ENCODE measurements at regions not wholly inside any gene's neighbourhood (a gene's known extent, or its start where the extent isn't known, plus 50 kb on each side); places are given as distances from the start of the nearest gene placed in this dataset.

DNA sequence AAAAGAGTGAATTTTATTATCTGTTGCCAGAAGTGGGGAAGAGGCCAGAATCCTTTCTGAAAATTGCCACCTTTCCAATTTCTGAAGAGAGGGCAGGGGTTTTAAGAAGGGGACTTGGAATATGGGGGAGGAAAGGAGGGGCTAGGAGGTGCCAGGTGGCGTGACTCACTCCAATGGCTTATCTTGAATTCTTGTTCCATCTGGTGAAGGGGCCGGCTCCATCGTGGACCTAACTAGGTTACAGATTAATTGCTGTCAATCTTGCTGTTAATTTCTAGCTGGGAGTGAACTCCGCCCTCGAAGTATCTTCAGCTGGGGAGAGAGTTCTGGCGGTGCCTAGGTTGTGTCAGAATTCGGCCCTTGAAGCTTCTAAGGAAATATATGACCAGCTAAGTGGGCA, 138.7 kb downstream of the YTHDC2 start:
- Histone ChIP-seq H3K4me1 (ENCODE audit: control insufficient read depth, insufficient read depth, low read length) (no peaks in the 10 kb centered on the region), H3K27me3 (ENCODE audit: control insufficient read depth, insufficient read depth, low read length) (no peaks in the 10 kb centered on the region), H3K9ac (ENCODE audit: low read depth, low read length) (no peak overlapping the region), H3K36me3 (ENCODE audit: control insufficient read depth, insufficient read depth, low read length) (no peaks in the 10 kb centered on the region), H3K4me3 (ENCODE audit: low read depth, low read length) (no peak overlapping the region), H3K9me3 (ENCODE audit: control insufficient read depth, insufficient read depth, low read length) (no peaks in the 10 kb centered on the region)

GRCh38 chr5:113654828-113655227, 141.3 kb downstream of the YTHDC2 start:
- no peaks in the 10 kb centered on the region for H3K27me3 ChIP-seq (ENCODE audit: control insufficient read depth, insufficient read depth, low read length)
- no peaks in the 10 kb centered on the region for H3K36me3 ChIP-seq (ENCODE audit: control insufficient read depth, insufficient read depth, low read length)
- H3K9me3 ChIP-seq (ENCODE audit: control insufficient read depth, insufficient read depth, low read length): no peaks in the 10 kb centered on the region
- no peak overlapping the region for H3K9ac ChIP-seq (ENCODE audit: low read depth, low read length)
- no peaks in the 10 kb centered on the region for H3K4me1 ChIP-seq (ENCODE audit: control insufficient read depth, insufficient read depth, low read length)
- no peak overlapping the region for H3K4me3 ChIP-seq (ENCODE audit: low read depth, low read length)

DNA sequence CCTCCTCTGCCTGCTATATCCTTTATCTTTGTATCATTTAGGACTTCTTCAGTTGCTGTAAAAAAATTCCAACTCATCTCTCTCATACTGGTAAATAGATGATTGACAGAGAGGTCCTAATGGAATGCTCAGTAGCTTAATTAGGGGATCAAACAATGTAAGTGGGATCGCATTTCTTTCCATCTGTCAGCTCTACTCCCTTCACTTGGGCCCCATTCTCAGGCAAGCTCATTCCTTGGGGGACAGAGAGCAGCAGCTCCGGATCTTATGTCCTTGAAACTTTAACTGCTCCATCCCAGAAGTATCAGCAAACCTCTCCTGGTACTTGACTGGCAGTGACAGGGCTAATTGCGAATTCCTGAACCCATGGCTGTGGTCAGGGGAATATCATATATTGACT, 146.7 kb downstream of the YTHDC2 start:
- no peak overlapping the region for H3K9ac ChIP-seq (ENCODE audit: low read depth, low read length)
- no peak overlapping the region for H3K4me3 ChIP-seq (ENCODE audit: low read depth, low read length)
- no peaks in the 10 kb centered on the region for H3K27me3 ChIP-seq (ENCODE audit: control insufficient read depth, insufficient read depth, low read length)
- no peaks in the 10 kb centered on the region for H3K4me1 ChIP-seq (ENCODE audit: control insufficient read depth, insufficient read depth, low read length)
- H3K9me3 ChIP-seq (ENCODE audit: control insufficient read depth, insufficient read depth, low read length): no peaks in the 10 kb centered on the region
- no peaks in the 10 kb centered on the region for H3K36me3 ChIP-seq (ENCODE audit: control insufficient read depth, insufficient read depth, low read length)

DNA sequence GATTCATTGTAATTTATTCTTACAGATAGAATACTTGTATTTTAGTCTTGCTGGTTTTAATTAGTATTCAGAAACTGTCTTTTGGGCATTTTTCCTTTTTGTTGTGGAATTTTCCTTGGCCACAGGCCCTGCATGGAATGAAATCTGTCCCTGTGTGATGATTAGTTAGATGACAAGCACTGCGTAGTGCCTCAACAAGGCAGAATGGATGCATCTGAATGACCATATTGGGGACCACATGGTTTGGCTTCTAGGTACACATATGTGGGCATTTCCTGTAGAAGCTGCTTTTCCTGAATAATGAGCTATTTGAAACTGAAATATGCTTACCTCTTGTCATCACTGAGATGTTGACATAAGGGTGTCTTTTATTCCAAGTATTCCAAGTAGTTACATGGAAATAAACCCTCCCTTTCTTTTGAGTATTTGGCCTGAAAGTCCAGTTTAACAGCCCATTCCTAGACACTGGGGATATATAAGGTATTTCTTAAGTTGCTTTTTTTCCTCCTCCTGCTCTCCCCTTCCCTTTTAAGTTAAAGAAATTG, 147.3 kb downstream of the YTHDC2 start:
- no peak overlapping the region for H3K4me3 ChIP-seq (ENCODE audit: low read depth, low read length)

DNA sequence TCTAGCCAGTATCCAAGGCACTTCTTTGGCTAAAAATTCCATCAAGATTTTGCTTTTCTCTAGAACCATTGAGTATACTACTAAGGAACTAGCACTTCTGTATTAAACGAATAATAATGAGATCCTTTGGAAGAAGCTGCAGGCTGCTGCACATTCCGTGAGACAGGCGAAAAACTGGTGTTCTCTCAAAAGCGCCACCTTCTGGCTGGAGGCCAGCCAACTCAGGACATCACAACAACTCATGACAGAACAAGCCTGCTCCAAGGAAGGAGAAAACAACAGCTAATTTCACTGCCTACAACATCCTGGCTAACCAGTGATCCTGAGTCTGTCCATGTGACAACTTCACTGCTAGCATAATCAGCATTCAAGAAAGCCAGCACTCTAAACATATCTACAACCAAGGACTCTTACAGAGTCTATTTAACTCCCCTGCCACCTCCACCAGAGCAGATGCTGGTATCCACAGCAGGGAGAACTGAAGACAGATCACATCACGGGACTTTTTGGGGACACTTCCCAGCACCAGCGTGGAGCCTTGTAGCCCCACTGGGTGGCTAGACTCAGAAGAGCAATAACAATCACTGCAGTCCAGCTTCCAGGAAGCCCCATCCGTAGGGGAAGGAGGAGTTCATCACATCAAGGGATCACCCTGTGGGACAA, 150.5 kb downstream of the YTHDC2 start:
- Histone ChIP-seq H3K4me1 (ENCODE audit: control insufficient read depth, insufficient read depth, low read length) (no peaks in the 10 kb centered on the region), H3K27me3 (ENCODE audit: control insufficient read depth, insufficient read depth, low read length) (no peaks in the 10 kb centered on the region), H3K9ac (ENCODE audit: low read depth, low read length) (no peak overlapping the region), H3K9me3 (ENCODE audit: control insufficient read depth, insufficient read depth, low read length) (no peaks in the 10 kb centered on the region), H3K36me3 (ENCODE audit: control insufficient read depth, insufficient read depth, low read length) (no peaks in the 10 kb centered on the region), H3K4me3 (ENCODE audit: low read depth, low read length) (no peak overlapping the region)

More for the DNA sequence above, 147.3 kb downstream of the YTHDC2 start:
- Histone ChIP-seq H3K9me3 (ENCODE audit: control insufficient read depth, insufficient read depth, low read length) (no peaks in the 10 kb centered on the region), H3K36me3 (ENCODE audit: control insufficient read depth, insufficient read depth, low read length) (no peaks in the 10 kb centered on the region), H3K4me1 (ENCODE audit: control insufficient read depth, insufficient read depth, low read length) (no peaks in the 10 kb centered on the region), H3K27me3 (ENCODE audit: control insufficient read depth, insufficient read depth, low read length) (no peaks in the 10 kb centered on the region), H3K9ac (ENCODE audit: low read depth, low read length) (no peak overlapping the region)

GRCh38 chr5:113673041-113673440, 159.5 kb downstream of the YTHDC2 start:
- no peaks in the 10 kb centered on the region for H3K4me1 ChIP-seq (ENCODE audit: control insufficient read depth, insufficient read depth, low read length)
- H3K27me3 ChIP-seq (ENCODE audit: control insufficient read depth, insufficient read depth, low read length): no peaks in the 10 kb centered on the region

DNA sequence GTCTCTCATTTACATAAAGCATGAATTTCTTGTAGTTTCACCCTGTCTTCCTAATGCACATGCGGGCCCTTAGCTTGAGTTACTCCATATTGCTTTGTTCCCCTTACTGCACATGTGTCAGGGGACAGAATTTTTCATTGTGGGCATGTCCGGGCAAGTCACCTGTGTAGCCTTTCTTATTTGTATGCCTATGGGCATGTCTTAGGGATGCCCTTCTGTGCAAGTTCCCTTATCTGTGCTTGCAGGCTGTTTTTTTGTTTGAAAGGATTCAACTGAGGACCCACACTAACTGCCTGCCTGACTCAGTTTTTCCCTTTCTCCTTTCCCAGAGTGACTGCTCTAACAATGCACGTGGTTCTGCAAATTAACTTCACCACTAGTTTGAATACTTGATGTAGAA, 161.7 kb downstream of the YTHDC2 start:
- Histone ChIP-seq H3K4me3 (ENCODE audit: low read depth, low read length) (no peak overlapping the region), H3K9me3 (ENCODE audit: control insufficient read depth, insufficient read depth, low read length) (peaks cover 13% of the 10 kb centered on the region), H3K27me3 (ENCODE audit: control insufficient read depth, insufficient read depth, low read length) (no peaks in the 10 kb centered on the region), H3K9ac (ENCODE audit: low read depth, low read length) (no peak overlapping the region), H3K4me1 (ENCODE audit: control insufficient read depth, insufficient read depth, low read length) (no peaks in the 10 kb centered on the region), H3K36me3 (ENCODE audit: control insufficient read depth, insufficient read depth, low read length) (no peaks in the 10 kb centered on the region)

More at GRCh38 chr5:113673041-113673440, 159.5 kb downstream of the YTHDC2 start:
- H3K36me3 ChIP-seq (ENCODE audit: control insufficient read depth, insufficient read depth, low read length): no peaks in the 10 kb centered on the region
- no peak overlapping the region for H3K9ac ChIP-seq (ENCODE audit: low read depth, low read length)
- peaks cover 13% of the 10 kb centered on the region for H3K9me3 ChIP-seq (ENCODE audit: control insufficient read depth, insufficient read depth, low read length)
- H3K4me3 ChIP-seq (ENCODE audit: low read depth, low read length): no peak overlapping the region

DNA sequence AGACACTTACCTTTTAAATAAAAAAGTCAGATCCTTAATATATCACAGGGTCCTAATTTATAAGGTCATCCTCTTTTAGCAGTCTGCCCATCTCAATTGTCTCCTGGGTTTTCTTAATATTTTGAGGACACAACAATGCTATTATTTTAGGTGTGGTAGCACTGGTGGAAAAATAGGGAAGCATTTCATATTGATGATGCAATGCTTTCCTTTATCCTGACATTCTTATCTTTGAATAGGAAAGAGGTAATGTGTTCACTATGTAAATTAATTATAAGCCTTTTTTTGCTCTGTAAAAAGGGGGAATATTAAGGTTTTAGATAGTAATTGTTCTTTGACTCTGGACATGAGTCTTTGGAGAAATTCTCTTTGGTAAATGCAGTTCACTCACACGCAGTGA, 164.7 kb downstream of the YTHDC2 start:
- H3K9me3 ChIP-seq (ENCODE audit: control insufficient read depth, insufficient read depth, low read length): peaks cover 13% of the 10 kb centered on the region
- H3K4me1 ChIP-seq (ENCODE audit: control insufficient read depth, insufficient read depth, low read length): peaks cover 4% of the 10 kb centered on the region
- no peaks in the 10 kb centered on the region for H3K27me3 ChIP-seq (ENCODE audit: control insufficient read depth, insufficient read depth, low read length)
- no peak overlapping the region for H3K4me3 ChIP-seq (ENCODE audit: low read depth, low read length)
- no peak overlapping the region for H3K9ac ChIP-seq (ENCODE audit: low read depth, low read length)
- H3K36me3 ChIP-seq (ENCODE audit: control insufficient read depth, insufficient read depth, low read length): no peaks in the 10 kb centered on the region

DNA sequence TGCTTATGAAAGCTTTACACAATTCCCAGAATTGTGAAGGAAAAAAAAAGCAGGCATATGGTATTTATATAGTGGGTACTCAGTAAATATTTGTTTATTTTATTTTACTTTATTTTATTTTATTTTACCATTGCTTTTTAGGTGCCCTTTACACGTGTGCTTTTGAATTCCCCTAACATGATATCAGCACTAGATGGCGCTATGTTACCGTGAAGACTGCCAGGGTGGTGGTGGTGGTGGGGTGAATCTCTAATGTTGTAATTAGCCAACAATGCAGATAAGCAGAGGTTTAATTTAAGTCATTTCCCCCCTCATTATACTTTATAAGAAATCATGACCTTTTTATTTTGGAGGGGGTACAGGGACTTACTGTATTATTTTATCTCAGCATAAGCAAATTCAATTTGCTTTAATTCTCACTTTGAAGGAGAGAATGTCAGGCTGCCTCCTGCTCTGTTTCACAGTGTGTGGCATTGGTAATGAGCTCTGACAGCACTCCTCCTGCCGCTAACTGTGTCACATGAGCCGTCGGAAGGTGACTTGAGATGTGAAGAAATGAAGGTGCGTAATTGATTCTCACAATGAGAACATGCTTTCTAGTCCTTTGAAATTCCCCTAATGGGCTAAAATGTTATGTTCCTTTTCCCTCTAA, 165.6 kb downstream of the YTHDC2 start:
- Histone ChIP-seq H3K27me3 (ENCODE audit: control insufficient read depth, insufficient read depth, low read length) (no peaks in the 10 kb centered on the region), H3K36me3 (ENCODE audit: control insufficient read depth, insufficient read depth, low read length) (no peaks in the 10 kb centered on the region), H3K4me3 (ENCODE audit: low read depth, low read length) (no peak overlapping the region), H3K9me3 (ENCODE audit: control insufficient read depth, insufficient read depth, low read length) (peaks cover 9% of the 10 kb centered on the region), H3K9ac (ENCODE audit: low read depth, low read length) (no peak overlapping the region), H3K4me1 (ENCODE audit: control insufficient read depth, insufficient read depth, low read length) (peaks cover 4% of the 10 kb centered on the region)

DNA sequence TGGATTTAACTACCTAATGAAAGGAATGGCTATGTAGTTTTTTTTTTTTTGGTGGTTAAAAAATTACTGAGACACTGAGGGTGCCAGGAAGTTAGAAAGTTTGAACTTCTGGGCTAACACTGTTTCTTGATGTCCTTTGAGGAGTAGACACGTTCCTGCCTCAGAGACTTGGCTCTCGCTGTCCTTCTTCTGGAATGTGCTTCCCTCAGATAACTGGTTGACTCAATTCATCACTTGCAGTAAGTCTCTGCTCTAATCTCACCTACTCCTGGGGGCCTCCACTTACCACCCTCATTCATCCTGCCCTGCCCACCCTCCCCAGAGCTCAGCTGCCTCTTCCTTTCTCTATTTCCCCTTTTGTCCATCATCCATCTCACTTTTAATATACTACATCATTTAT, 167.0 kb downstream of the YTHDC2 start:
- no peaks in the 10 kb centered on the region for H3K36me3 ChIP-seq (ENCODE audit: control insufficient read depth, insufficient read depth, low read length)
- peaks cover 4% of the 10 kb centered on the region for H3K4me1 ChIP-seq (ENCODE audit: control insufficient read depth, insufficient read depth, low read length)
- H3K4me3 ChIP-seq (ENCODE audit: low read depth, low read length): no peak overlapping the region
- no peaks in the 10 kb centered on the region for H3K27me3 ChIP-seq (ENCODE audit: control insufficient read depth, insufficient read depth, low read length)
- H3K9ac ChIP-seq (ENCODE audit: low read depth, low read length): no peak overlapping the region
- H3K9me3 ChIP-seq (ENCODE audit: control insufficient read depth, insufficient read depth, low read length): no peaks in the 10 kb centered on the region

DNA sequence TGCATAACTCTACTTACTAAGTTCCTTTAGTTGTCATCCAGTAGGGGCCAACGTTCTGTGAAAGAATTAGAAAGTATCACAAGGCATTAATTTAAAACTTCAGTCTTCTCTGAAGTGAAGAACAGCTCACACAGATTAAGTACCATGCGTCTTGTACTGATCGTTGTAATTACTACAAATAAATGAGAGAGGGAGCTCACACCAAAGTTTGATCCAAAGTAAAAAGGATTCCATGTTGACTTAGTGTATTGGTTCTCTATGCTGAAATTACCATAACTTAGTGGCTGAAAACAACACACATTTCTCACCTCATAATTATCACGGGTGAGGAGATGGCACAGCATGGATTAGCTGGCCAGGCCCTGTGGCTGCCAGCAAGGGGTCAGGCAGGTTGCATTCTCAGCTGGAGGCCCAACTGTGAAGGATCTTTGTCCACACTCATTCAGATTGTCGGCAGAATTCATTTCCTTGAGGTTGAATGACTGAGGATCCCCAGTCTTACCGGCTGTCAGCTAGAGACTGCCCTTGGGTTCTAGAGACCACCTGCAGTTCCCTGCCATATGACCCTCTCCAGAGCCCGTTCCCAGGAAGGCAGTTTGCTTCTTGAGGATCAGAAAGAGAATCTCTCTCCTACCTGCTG, 169.1 kb downstream of the YTHDC2 start:
- no peak overlapping the region for H3K9ac ChIP-seq (ENCODE audit: low read depth, low read length)
- H3K36me3 ChIP-seq (ENCODE audit: control insufficient read depth, insufficient read depth, low read length): no peaks in the 10 kb centered on the region
- no peaks in the 10 kb centered on the region for H3K9me3 ChIP-seq (ENCODE audit: control insufficient read depth, insufficient read depth, low read length)
- H3K4me3 ChIP-seq (ENCODE audit: low read depth, low read length): no peak overlapping the region
- H3K4me1 ChIP-seq (ENCODE audit: control insufficient read depth, insufficient read depth, low read length): peaks cover 4% of the 10 kb centered on the region
- H3K27me3 ChIP-seq (ENCODE audit: control insufficient read depth, insufficient read depth, low read length): no peaks in the 10 kb centered on the region

- Histone ChIP-seq H3K9ac (ENCODE audit: low read depth, low read length) (no peak overlapping the region), H3K9me3 (ENCODE audit: control insufficient read depth, insufficient read depth, low read length) (no peaks in the 10 kb centered on the region), H3K36me3 (ENCODE audit: control insufficient read depth, insufficient read depth, low read length) (no peaks in the 10 kb centered on the region), H3K4me1 (ENCODE audit: control insufficient read depth, insufficient read depth, low read length) (peaks cover 4% of the 10 kb centered on the region), H3K27me3 (ENCODE audit: control insufficient read depth, insufficient read depth, low read length) (no peaks in the 10 kb centered on the region), H3K4me3 (ENCODE audit: low read depth, low read length) (no peak overlapping the region)
Measured at GRCh38 chr5:113683211-113683610, 169.7 kb downstream of the YTHDC2 start.

Data from iPS-15b (cell line).